ENCODE measurements at regions not wholly inside any gene's neighbourhood (a gene's known extent, or its start where the extent isn't known, plus 50 kb on each side); places are given as distances from the start of the nearest gene placed in this dataset.
A peak's percentile ranks its signal among the peaks of the same experiment; 100 is the strongest.

GRCh38 chr6:139582956-139583355 is 208.5 kb upstream of the CITED2 start:
- DNase-seq (ENCODE audit: low read depth) = no peak
- H3K4me3 ChIP-seq (ENCODE audit: low read length) = no peak overlapping the region

GRCh38 chr6:139581485-139581865 is 207.0 kb upstream of the CITED2 start:
- TF ChIP-seq CTCF (conservative IDR thresholded peaks at IDR 0.05; ENCODE audit: low read depth, low read length) = no peak
- DNase-seq (ENCODE audit: low read depth) = no peak
- no peak overlapping the region for H3K4me3 ChIP-seq (ENCODE audit: low read length)

More at GRCh38 chr6:139582956-139583355, 208.5 kb upstream of the CITED2 start:
- no peak for TF ChIP-seq CTCF (conservative IDR thresholded peaks at IDR 0.05; ENCODE audit: low read depth, low read length)

- H3K4me3 ChIP-seq (ENCODE audit: low read length) = no peak overlapping the region
- no peak for TF ChIP-seq CTCF (conservative IDR thresholded peaks at IDR 0.05; ENCODE audit: low read depth, low read length)
- DNase-seq (ENCODE audit: low read depth) = no peak
These were observed 206.4 kb upstream of the CITED2 start for GRCh38 chr6:139580592-139581484.

- peak; percentile 79 for DNase-seq (ENCODE audit: low read depth)
- no peak for TF ChIP-seq CTCF (conservative IDR thresholded peaks at IDR 0.05; ENCODE audit: low read depth, low read length)
These were observed 203.5 kb upstream of the CITED2 start for GRCh38 chr6:139577763-139578604.

GRCh38 chr6:139577124-139577762 is 202.8 kb upstream of the CITED2 start:
- TF ChIP-seq CTCF (conservative IDR thresholded peaks at IDR 0.05; ENCODE audit: low read depth, low read length) = no peak
- H3K4me3 ChIP-seq (ENCODE audit: low read length) = no peak overlapping the region
- no peak for DNase-seq (ENCODE audit: low read depth)

More at GRCh38 chr6:139577763-139578604, 203.5 kb upstream of the CITED2 start:
- H3K4me3 ChIP-seq (ENCODE audit: low read length) = no peak overlapping the region

GRCh38 chr6:139572001-139572400 is 197.6 kb upstream of the CITED2 start:
- no peak for TF ChIP-seq CTCF (conservative IDR thresholded peaks at IDR 0.05; ENCODE audit: low read depth, low read length)
- no peak for DNase-seq (ENCODE audit: low read depth)

More at GRCh38 chr6:139572001-139572400, 197.6 kb upstream of the CITED2 start:
- no peak overlapping the region for H3K4me3 ChIP-seq (ENCODE audit: low read length)
